Activated CD4-positive, alpha-beta T cell treated with anti-CD3 and anti-CD28 coated beads for 24 hours (primary cell): ENCODE measurements at regions not wholly inside any gene's neighbourhood (a gene's known extent, or its start where the extent isn't known, plus 50 kb on each side); places are given as distances from the start of the nearest gene placed in this dataset.

Experiments used
- DNase-seq, 2 donors: peaks; one replicate each; pipeline ENCODE4 v3.0.0-alpha.2; 2020; ENCODE audit warnings: low read depth in 2 of 2

- no peak for DNase-seq
These were observed 518.5 kb downstream of the CD83 start for GRCh38 chr6:14635934-14636591.

GRCh38 chr6:14638435-14638905, 520.9 kb downstream of the CD83 start:
- no peak for DNase-seq

DNA sequence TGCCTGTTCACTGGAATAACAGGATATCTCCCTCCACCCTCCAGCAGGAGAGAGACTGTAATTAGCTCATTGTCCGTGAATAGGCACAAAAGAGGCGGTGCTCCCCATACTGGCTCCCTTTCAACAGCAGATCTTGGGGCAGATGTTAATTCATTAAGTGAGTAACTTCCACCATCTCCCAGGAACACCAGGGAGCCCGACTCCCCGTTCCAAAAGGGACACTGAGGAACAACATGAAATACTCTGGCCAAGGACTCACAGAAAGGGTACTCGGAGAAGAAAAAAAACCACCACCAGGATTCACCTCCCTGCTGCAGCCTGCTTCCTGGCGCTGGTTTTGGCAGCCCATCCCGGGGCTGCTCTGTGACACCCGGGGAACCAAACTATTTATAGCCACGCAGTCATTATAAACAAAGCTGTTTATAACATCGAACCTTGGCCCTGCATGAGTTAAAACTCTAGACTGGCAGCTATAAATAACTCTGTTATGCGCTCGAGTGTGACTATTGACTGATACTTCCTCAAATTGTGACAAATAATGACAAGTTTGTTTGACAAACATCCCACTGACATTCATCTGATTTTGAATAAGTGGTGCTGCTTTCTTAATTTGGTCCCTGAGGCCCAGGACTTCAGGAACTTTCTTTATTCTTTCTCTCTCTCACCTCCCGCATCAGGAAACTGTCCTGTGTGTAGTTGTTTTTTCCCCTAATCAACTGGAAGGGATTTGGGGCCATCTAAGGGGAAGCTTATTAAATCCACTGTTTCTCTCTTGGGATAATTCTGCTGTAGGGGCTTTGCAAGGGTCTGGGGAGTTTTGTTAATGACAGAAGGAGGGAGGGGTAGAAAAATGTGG, 521.6 kb downstream of the CD83 start:
- no peak for DNase-seq

GRCh38 chr6:14639983-14640599, 522.5 kb downstream of the CD83 start:
- no peak for DNase-seq

GRCh38 chr6:14640631-14641030, 523.1 kb downstream of the CD83 start:
- no peak for DNase-seq

DNA sequence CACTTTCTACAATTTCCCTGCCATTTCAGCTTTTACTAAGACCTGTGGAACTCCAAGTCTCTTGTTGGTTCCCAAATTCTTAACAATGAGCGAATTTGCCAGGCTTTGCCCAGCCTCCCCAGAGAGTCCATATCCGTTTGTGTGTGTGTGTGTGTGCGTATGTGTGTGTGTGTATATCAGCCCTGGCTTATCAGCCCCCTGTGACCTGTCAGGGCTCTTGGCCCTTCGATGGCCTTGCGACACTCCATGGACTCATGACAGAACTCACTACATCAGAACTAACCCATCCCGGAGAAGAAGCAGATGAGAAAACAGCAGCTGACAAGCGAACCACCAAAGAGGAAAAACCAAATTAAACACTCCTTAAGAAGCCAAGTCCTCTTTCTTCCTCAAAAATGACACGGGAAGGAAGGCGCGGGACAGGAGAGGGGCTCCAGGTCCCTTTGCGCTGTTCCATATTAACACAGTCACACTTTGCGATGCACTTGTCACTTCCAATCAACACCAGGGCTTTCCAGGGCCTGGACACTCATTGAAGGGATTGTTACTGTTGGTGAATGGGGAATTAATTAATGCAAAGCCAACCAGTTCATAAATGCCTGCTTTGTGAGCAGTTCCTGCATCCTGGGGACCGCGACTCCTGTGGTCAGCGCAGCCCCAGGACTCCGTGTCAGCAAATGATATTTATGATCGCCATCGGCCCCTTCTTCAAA, 524.0 kb downstream of the CD83 start:
- no peak for DNase-seq

- no peak for DNase-seq
These were observed 524.5 kb downstream of the CD83 start for GRCh38 chr6:14642136-14642505.

GRCh38 chr6:14642842-14643241, 525.3 kb downstream of the CD83 start:
- DNase-seq, result no peak

DNA sequence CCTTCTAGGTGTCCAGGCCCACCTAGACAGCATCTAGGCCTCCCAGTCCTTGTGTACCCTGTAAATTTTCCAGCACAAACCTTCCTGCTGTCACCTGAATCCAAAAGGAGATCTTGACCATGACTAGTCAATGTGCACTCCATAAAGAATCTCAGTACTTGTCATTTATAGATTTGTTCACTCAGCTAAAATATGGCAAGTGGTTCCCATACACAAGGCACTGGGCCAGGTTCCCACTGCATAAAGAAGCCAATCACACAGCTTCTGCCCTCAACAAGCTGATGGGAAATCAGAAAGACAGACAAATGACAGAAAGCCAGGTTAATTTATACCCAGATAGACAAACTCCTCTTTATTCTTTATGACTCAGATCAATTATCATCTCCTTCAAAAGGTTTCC, 526.8 kb downstream of the CD83 start:
- DNase-seq, result no peak

DNA sequence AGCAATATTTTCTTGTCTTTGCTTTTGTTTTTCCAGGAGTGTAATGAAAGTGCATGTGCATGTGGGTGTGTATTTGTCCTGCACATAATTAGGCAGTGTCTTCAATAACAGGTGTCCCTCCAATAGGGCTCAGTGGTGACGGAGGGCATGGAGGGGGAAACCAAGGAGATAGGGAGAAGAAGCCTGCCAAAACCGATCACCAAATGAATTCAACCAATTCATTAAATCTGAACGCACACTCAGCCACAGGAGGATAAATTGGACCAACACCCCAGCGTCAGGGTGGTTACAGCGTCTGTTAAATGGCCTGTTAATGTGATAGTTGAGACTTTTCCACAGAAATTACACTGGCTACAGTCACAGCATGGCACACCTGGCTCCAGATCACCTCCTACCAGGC, 527.6 kb downstream of the CD83 start:
- no peak for DNase-seq

GRCh38 chr6:14645841-14646240, 528.3 kb downstream of the CD83 start:
- no peak for DNase-seq

GRCh38 chr6:14646371-14646770, 528.8 kb downstream of the CD83 start:
- DNase-seq, result no peak

- no peak for DNase-seq
These were observed 529.8 kb downstream of the CD83 start for GRCh38 chr6:14647357-14647756.

- DNase-seq, result no peak
These were observed 535.0 kb downstream of the CD83 start for GRCh38 chr6:14652536-14652935.

DNA sequence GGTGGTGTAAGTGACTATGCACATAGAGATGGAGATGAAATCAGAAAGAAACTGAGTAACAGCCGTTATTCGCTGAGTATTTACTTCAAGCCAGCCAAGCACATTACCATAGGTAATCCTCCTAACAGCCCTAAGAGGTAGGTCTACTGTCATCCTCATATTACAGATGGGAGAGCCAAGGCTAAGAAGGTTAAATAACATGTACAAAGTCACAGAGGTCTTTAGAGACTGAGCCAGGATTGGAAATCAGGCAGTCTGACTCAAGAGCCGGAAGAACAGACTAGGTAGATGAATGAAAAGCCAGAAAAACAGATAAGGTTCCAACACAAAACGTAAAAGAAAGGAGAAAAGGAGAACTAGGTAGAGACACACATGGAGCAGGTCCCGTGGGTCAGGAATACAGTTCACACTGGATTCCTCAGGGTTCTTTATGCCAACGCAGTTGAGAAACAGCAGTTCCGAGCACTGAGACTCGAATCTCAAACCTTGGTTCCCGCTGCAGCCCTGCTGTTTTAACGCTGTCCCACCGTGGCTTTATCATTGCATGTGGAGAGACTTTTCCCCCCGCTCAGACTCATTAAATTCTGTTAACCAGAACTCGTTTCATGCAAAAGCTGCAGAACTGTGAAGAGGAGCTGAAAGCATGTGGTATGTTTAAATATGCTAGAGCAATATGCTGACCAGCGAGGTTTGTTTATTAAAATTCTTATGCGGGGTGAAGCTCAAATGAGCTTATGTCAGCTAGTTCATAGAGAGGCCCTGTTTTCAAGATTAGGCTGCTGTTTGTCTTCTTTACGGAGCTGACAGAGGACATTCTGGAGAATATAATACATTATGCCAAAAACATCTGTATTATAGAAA, 537.9 kb downstream of the CD83 start:
- no peak for DNase-seq

DNA sequence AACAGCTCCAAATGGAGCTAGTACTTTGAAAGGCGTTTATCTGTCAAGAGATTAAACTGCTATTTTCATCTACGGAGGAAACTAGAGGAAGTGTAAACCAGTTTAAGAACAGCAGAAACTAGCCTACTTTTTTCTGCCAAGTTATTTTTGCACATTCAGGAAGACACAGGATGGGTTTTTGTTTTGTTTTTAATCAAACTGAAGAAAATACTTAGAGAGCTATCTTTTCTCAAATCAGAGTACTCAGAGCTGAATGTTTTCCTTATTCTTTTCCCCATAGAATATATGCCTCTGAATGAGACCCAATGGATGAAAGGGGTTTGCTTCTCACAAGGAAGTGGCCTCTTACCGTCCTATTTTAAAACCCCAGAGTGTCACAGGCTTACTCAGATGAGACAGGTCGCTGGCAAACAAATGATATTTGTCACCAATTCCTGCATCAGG, 538.5 kb downstream of the CD83 start:
- DNase-seq, result no peak

GRCh38 chr6:14656649-14657048, 539.1 kb downstream of the CD83 start:
- DNase-seq, result no peak

GRCh38 chr6:14658030-14658429, 540.5 kb downstream of the CD83 start:
- no peak for DNase-seq

GRCh38 chr6:14658886-14659561, 541.5 kb downstream of the CD83 start:
- DNase-seq, result no peak

DNA sequence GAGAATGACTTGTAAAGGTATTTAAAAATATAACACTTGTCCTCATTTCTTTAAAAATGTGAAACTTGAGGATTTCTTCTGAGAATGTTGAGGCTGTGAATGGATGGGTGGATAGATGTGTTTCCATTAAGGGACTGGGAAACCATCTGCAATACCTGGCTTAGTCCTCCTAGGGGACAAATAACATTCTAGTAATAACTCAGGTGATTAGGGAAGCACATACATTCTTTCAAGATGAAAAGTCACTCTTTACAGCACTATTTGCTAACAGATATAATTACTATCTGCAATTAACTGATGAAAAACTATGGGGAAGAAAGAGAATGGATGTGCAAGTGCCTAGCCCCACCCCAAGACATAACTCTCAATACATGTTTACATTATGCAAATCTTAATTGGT, 542.3 kb downstream of the CD83 start:
- no peak for DNase-seq
